ENCODE measurements at regions not wholly inside any gene's neighbourhood (a gene's known extent, or its start where the extent isn't known, plus 50 kb on each side); places are given as distances from the start of the nearest gene placed in this dataset.

- TF ChIP-seq, protein P1, sequence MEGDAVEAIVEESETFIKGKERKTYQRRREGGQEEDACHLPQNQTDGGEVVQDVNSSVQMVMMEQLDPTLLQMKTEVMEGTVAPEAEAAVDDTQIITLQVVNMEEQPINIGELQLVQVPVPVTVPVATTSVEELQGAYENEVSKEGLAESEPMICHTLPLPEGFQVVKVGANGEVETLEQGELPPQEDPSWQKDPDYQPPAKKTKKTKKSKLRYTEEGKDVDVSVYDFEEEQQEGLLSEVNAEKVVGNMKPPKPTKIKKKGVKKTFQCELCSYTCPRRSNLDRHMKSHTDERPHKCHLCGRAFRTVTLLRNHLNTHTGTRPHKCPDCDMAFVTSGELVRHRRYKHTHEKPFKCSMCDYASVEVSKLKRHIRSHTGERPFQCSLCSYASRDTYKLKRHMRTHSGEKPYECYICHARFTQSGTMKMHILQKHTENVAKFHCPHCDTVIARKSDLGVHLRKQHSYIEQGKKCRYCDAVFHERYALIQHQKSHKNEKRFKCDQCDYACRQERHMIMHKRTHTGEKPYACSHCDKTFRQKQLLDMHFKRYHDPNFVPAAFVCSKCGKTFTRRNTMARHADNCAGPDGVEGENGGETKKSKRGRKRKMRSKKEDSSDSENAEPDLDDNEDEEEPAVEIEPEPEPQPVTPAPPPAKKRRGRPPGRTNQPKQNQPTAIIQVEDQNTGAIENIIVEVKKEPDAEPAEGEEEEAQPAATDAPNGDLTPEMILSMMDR (IDR thresholded peaks at IDR 0.05): no peak
- TF ChIP-seq EZH2 (IDR thresholded peaks at IDR 0.05; ENCODE audit: borderline replicate concordance, insufficient read depth, low read depth, low read length, poor library complexity, severe bottlenecking): no peak
Observed at GRCh38 chr11:90783111-90783510, 560.3 kb upstream of the CHORDC1 start.
